ENCODE measurements at regions not wholly inside any gene's neighbourhood (a gene's known extent, or its start where the extent isn't known, plus 50 kb on each side); places are given as distances from the start of the nearest gene placed in this dataset.

DNA sequence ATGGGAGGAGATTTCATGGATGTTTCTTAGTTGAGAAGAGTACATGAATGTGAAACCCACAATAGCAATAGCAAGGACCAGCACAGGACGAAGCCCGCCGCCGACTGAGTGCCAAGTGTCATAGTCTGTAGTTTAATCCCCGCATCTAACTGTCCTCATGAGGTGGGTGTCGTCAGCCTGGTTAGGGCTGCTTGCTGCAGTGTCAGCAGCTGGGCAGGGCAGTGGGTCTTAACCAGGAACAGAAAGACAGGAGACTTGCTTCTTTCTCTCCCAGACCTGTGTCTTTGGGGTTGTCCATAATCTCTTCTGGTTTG, 146.6 kb downstream of the VAPA start:
- TF ChIP-seq EZH2 (optimal IDR thresholded peaks at IDR 0.05; ENCODE audit: low read depth, low read length), result no peak
- TF ChIP-seq, protein P1, sequence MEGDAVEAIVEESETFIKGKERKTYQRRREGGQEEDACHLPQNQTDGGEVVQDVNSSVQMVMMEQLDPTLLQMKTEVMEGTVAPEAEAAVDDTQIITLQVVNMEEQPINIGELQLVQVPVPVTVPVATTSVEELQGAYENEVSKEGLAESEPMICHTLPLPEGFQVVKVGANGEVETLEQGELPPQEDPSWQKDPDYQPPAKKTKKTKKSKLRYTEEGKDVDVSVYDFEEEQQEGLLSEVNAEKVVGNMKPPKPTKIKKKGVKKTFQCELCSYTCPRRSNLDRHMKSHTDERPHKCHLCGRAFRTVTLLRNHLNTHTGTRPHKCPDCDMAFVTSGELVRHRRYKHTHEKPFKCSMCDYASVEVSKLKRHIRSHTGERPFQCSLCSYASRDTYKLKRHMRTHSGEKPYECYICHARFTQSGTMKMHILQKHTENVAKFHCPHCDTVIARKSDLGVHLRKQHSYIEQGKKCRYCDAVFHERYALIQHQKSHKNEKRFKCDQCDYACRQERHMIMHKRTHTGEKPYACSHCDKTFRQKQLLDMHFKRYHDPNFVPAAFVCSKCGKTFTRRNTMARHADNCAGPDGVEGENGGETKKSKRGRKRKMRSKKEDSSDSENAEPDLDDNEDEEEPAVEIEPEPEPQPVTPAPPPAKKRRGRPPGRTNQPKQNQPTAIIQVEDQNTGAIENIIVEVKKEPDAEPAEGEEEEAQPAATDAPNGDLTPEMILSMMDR (IDR thresholded peaks at IDR 0.05; ENCODE audit: low read length), result no peak
- no peak for TF ChIP-seq EZH2phosphoT487 (IDR thresholded peaks at IDR 0.05; ENCODE audit: low read length)

All from MM.1S (cell line).